Activated CD4-positive, CD25-positive, alpha-beta regulatory T cell treated with anti-CD3 and anti-CD28 coated beads, Interleukin-2, amount 50 U/mL, for 24 hours (primary cell): ENCODE measurements at regions not wholly inside any gene's neighbourhood (a gene's known extent, or its start where the extent isn't known, plus 50 kb on each side); places are given as distances from the start of the nearest gene placed in this dataset.

ENCODE experiments used
- ATAC-seq, 2 donors: fragments of 150-1000 bp; cut with Tn5 transposase; one replicate each; pipeline ENCODE4 v1.10.0; 2021; ENCODE audit warnings: mild to moderate bottlenecking in 1 of 2, moderate library complexity in 1 of 2

- ATAC-seq: no peak
Measured at GRCh38 chr14:96931751-96932150, 134.6 kb downstream of the VRK1 start.

GRCh38 chr14:96934638-96935330, 137.6 kb downstream of the VRK1 start:
- no peak for ATAC-seq

GRCh38 chr14:96938946-96939345, 141.8 kb downstream of the VRK1 start:
- no peak for ATAC-seq

- no peak for ATAC-seq
Measured at GRCh38 chr14:96940009-96940408, 142.8 kb downstream of the VRK1 start.

- no peak for ATAC-seq
Measured at GRCh38 chr14:96944297-96944696, 147.1 kb downstream of the VRK1 start.

GRCh38 chr14:96945721-96946120, 148.5 kb downstream of the VRK1 start:
- ATAC-seq: no peak

GRCh38 chr14:96949594-96949993, 152.4 kb downstream of the VRK1 start:
- no peak for ATAC-seq

GRCh38 chr14:96951511-96951910, 154.3 kb downstream of the VRK1 start:
- ATAC-seq: no peak

- no peak for ATAC-seq
Measured at GRCh38 chr14:96953087-96953874, 156.1 kb downstream of the VRK1 start.

GRCh38 chr14:96953875-96954185, 156.6 kb downstream of the VRK1 start:
- no peak for ATAC-seq

- no peak for ATAC-seq
Measured at GRCh38 chr14:96956464-96957239, 159.5 kb downstream of the VRK1 start.

GRCh38 chr14:96958057-96958456, 160.9 kb downstream of the VRK1 start:
- ATAC-seq: no peak

GRCh38 chr14:96959992-96960391, 162.8 kb downstream of the VRK1 start:
- no peak for ATAC-seq

GRCh38 chr14:96960598-96961116, 163.5 kb downstream of the VRK1 start:
- ATAC-seq: no peak

GRCh38 chr14:96961895-96962294, 164.7 kb downstream of the VRK1 start:
- no peak for ATAC-seq

- peak; percentile 70 to 78 for ATAC-seq
Measured at GRCh38 chr14:96962337-96962736, 165.2 kb downstream of the VRK1 start.

- no peak for ATAC-seq
Measured at GRCh38 chr14:96964726-96965415, 167.7 kb downstream of the VRK1 start.

- ATAC-seq: no peak
Measured at GRCh38 chr14:96965885-96966595, 168.9 kb downstream of the VRK1 start.

- ATAC-seq: no peak
Measured at GRCh38 chr14:96975116-96975515, 177.9 kb downstream of the VRK1 start.

- ATAC-seq: no peak
Measured at GRCh38 chr14:96978525-96979272, 181.5 kb downstream of the VRK1 start.

- no peak for ATAC-seq
Measured at GRCh38 chr14:96979611-96980074, 182.5 kb downstream of the VRK1 start.
